ENCODE measurements at regions not wholly inside any gene's neighbourhood (a gene's known extent, or its start where the extent isn't known, plus 50 kb on each side); places are given as distances from the start of the nearest gene placed in this dataset.

DNA sequence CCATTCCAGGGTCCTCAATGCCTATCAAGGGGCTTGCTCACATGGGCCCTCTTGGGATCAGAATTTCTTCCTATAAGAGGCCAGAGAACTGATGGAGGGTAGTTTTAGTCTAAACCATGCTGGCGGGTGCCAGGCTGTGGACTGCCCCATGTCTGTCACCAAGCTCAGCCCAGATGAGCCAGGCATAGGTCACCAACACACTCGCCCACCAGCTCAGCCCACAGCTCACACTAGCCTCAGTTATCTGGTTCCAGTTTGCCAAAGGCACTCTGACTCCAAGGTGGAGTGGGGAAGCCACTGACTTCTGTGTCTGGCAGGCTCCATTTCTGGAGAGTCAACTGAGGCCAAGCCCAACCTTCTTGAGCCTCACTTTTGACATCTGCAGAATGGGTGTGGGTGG lies 50.7 kb upstream of the INSYN1 start:
- TF ChIP-seq, protein P1, sequence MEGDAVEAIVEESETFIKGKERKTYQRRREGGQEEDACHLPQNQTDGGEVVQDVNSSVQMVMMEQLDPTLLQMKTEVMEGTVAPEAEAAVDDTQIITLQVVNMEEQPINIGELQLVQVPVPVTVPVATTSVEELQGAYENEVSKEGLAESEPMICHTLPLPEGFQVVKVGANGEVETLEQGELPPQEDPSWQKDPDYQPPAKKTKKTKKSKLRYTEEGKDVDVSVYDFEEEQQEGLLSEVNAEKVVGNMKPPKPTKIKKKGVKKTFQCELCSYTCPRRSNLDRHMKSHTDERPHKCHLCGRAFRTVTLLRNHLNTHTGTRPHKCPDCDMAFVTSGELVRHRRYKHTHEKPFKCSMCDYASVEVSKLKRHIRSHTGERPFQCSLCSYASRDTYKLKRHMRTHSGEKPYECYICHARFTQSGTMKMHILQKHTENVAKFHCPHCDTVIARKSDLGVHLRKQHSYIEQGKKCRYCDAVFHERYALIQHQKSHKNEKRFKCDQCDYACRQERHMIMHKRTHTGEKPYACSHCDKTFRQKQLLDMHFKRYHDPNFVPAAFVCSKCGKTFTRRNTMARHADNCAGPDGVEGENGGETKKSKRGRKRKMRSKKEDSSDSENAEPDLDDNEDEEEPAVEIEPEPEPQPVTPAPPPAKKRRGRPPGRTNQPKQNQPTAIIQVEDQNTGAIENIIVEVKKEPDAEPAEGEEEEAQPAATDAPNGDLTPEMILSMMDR (IDR thresholded peaks at IDR 0.05), result no peak
- Histone ChIP-seq H3K4me1 (ENCODE audit: low read depth) (no peaks in the 10 kb centered on the region), H3K4me3 (no peak overlapping the region), H3K9me3 (no peaks in the 10 kb centered on the region), H3K36me3 (ENCODE audit: low read depth) (no peaks in the 10 kb centered on the region)
- DNase-seq (no peak), ATAC-seq (no peak)
- intact Hi-C loops (cut with DNase I, micrococcal nuclease), result no loop called here

DNA sequence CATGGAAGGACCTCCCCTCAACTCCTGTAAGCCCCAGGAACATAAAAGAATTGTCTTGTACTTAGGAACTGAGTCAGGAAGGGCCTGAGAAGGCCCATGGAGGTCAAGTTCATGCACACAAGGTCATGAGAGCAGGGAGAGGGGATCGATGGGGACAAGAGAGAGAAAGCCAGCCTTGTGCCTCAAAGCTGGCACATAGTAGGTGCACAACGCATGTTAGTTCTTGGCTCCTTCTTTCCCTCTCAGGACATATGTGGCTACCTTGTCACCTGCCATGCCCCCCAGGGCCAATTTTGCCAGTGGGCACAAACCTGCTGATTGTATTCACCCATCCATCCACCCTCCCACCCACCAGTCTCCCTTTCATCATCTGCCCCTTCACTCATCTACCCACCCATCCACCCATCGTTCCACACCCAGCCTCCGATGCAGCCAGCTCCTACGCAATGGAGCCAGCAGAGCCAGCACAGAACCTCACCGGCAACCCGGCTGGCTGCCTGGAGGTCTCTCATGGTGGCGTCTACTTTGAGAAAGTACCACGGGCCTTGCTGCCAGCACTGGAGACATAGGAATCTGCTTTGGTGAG lies 52.4 kb upstream of the INSYN1 start:
- intact Hi-C loops (cut with DNase I, micrococcal nuclease), result no loop called here
- TF ChIP-seq, protein P1 (IDR thresholded peaks at IDR 0.05), result no peak
- Histone ChIP-seq H3K4me3 (no peak overlapping the region), H3K9me3 (no peaks in the 10 kb centered on the region), H3K4me1 (ENCODE audit: low read depth) (no peaks in the 10 kb centered on the region), H3K36me3 (ENCODE audit: low read depth) (no peaks in the 10 kb centered on the region)
- no peak for DNase-seq
- ATAC-seq, result no peak

DNA sequence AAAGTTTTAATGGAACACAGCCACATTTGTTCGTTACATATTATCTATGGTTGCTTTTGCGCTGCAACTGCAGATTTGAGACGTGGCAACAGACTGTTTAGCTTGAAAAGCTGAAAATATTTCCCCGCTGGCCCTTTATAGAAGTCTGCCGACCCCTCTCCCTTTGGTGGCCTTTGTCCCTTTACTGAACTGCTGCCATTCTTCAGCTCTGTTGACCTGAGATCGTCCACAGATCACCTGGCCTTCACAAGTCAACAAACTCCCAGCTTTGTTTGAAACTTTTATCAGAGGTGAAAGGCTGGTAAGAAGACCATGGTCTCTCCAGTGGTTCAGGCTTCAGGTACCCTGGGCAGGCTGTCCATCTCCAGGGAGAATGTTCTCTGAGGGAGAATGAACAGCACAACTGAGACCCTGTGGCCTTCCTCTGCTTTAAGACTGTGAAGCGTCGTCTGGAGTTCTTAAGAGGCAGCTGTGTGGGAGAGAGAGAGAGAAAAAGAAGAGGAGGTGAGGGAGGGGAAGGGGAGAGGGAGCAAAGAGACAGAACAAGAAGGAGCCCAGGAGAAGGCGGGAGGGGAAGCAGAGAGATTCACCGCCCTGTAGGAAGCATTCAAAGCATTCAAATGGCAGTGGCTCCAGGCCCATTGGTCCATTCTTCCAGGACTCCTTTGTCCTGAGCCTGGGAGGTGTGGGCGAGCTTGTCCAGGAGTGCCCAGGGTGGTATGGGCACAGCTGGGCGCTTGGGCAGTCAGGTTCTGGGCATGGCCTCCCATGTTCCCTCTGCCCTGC lies 53.7 kb upstream of the INSYN1 start:
- H3K4me3 ChIP-seq, result no peak overlapping the region
- no peak for DNase-seq
- no peaks in the 10 kb centered on the region for H3K36me3 ChIP-seq (ENCODE audit: low read depth)
- H3K9me3 ChIP-seq, result no peaks in the 10 kb centered on the region
- TF ChIP-seq, protein P1 (IDR thresholded peaks at IDR 0.05), result no peak
- ATAC-seq, result no peak
- intact Hi-C loops (cut with DNase I, micrococcal nuclease), result no loop called here
- no peaks in the 10 kb centered on the region for H3K4me1 ChIP-seq (ENCODE audit: low read depth)

DNA sequence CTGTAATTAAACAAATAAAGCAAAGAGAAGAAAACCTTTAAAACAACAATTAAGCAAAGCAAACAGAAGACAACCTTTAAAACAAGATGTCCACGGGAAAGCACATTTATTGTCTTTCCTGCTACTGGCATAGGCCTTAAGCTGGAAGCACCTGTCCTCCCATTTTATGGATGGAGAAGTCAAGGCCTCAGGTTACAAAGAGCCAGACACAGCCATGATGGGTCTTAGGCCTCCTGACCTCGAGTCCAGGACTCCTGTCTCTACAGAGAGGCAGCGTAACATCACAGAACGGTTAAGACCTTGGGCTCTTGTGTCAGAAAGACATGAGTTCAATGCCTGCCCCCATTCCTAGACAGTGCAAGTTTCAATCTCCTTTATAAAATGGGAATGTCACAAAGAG lies 54.7 kb upstream of the INSYN1 start:
- Histone ChIP-seq H3K4me1 (ENCODE audit: low read depth) (no peaks in the 10 kb centered on the region), H3K36me3 (ENCODE audit: low read depth) (no peaks in the 10 kb centered on the region), H3K9me3 (no peaks in the 10 kb centered on the region), H3K4me3 (no peak overlapping the region)
- DNase-seq (no peak), ATAC-seq (no peak)
- intact Hi-C loops (cut with DNase I, micrococcal nuclease), result no loop called here
- TF ChIP-seq, protein P1 (IDR thresholded peaks at IDR 0.05), result no peak

DNA sequence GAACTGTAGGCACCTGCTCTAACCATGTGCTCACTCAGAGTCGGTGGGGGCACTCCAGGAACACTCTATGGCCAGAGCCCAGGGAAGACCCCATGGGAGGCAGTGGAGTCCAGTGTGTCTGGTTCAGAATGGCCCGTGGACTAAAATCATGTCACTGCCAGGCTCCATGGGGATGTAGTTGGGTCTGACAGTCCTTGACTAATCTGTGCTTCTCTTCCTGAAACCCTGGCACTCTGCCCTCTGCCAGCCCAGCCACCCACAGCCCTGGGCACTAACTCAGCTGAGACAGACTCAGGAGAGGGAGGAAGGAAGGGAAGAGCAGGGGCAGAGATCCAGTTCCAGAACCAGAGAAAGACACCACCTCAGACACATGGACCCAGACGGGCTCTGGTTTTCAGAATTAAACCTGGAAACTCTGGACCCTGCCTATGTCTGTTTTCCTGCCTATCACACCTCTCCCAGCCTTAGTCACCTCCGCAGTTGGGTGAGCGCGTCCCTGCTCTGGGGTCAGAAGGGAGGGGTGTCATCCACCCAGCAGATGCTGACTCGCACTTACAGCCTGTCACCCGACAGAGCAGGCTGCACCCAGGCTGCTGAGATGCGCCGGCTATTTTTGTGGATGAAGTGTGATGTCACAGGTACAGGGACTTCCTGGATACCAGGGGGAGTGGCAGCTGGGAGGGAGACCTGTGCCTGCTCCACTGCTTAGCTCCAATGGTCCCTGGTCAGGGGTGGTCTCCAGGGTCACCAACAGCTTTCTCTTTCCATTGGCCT lies 56.8 kb upstream of the INSYN1 start:
- intact Hi-C loops (cut with DNase I, micrococcal nuclease), result no loop called here
- no peaks in the 10 kb centered on the region for H3K9me3 ChIP-seq
- DNase-seq (no peak), ATAC-seq (no peak)
- H3K4me3 ChIP-seq, result no peak overlapping the region
- TF ChIP-seq, protein P1 (IDR thresholded peaks at IDR 0.05), result no peak
- no peaks in the 10 kb centered on the region for H3K36me3 ChIP-seq (ENCODE audit: low read depth)
- no peaks in the 10 kb centered on the region for H3K4me1 ChIP-seq (ENCODE audit: low read depth)

All from mucosa of descending colon (tissue), 3 donors.